CD4-positive, alpha-beta T cell (primary cell): ENCODE measurements at regions not wholly inside any gene's neighbourhood (a gene's known extent, or its start where the extent isn't known, plus 50 kb on each side); places are given as distances from the start of the nearest gene placed in this dataset.

Experiments used
- ATAC-seq: fragments of 200-7000 bp; cut with Tn5 transposase; one replicate; pipeline ENCODE4 v1.10.0; 2022; ENCODE audit warnings: mild to moderate bottlenecking; ENCODE audit not compliant: poor library complexity
- CTCF ChIA-PET: fragments of 350-600 bp; sonication (Branson Sonifier 250); formaldehyde crosslinking; loops from one replicate; lab custom pipeline; 2021; ENCODE audit warnings: antibody characterized with exemption, inconsistent platforms; lab: Charles Lee
- POLR2A ChIA-PET: fragments of 350-600 bp; sonication (Branson Sonifier 250); formaldehyde crosslinking; loops from one replicate; lab custom pipeline; 2021; ENCODE audit warnings: antibody characterized with exemption, inconsistent platforms; lab: Charles Lee
- DNase-seq, 14 experiments: peaks; one replicate each; pipeline ENCODE4 v3.0.0-alpha.2; 2013 to 2020; ENCODE audit warnings: mixed read lengths in 2 of 14
- H3K27ac ChIP-seq, 2 donors: one replicate each; pipeline versions ENCODE4 v1.5.1 to v1.7.0; 2013; ENCODE audit warnings: low read length in 2 of 2, low read depth in 1 of 2, mild to moderate bottlenecking in 1 of 2
- H3K27me3 ChIP-seq, 2 experiments: 1 replicate in 1 of 2; 2 replicates in 1 of 2; pipeline versions ENCODE4 v1.6.1 to v1.7.0; 2013; ENCODE audit warnings: low read length in 2 of 2, control low read depth in 1 of 2, mild to moderate bottlenecking in 1 of 2, moderate library complexity in 1 of 2; ENCODE audit not compliant: insufficient read depth in 2 of 2, control insufficient read depth in 1 of 2
- H3K36me3 ChIP-seq: one replicate; pipeline ENCODE4 v1.6.1; 2013; ENCODE audit warnings: low read length, control low read depth; ENCODE audit not compliant: insufficient read depth
- H3K4me1 ChIP-seq: one replicate; pipeline ENCODE4 v1.6.1; 2013; ENCODE audit warnings: low read length, control low read depth; ENCODE audit not compliant: insufficient read depth
- H3K4me3 ChIP-seq: one replicate; pipeline ENCODE4 v1.5.1; 2013; ENCODE audit warnings: mild to moderate bottlenecking, low read length, moderate library complexity
- H3K9me3 ChIP-seq, 2 experiments: 1 replicate in 1 of 2; 2 replicates in 1 of 2; pipeline versions ENCODE4 v1.6.1 to v1.7.0; 2013; ENCODE audit warnings: low read length in 2 of 2, mild to moderate bottlenecking in 2 of 2, control low read depth in 1 of 2, moderate library complexity in 1 of 2; ENCODE audit not compliant: control insufficient read depth in 1 of 2, insufficient read depth in 1 of 2
- H3K27ac Mint-ChIP-seq: one replicate; pipeline ENCODE4 v1.8.0; 2020; ENCODE audit warnings: mixed read lengths
- H3K27me3 Mint-ChIP-seq: one replicate; pipeline ENCODE4 v1.8.0; 2021; ENCODE audit warnings: mixed read lengths
- H3K36me3 Mint-ChIP-seq: one replicate; pipeline ENCODE4 v1.8.0; 2021; ENCODE audit warnings: low read depth, mixed read lengths
- H3K4me1 Mint-ChIP-seq: one replicate; pipeline ENCODE4 v1.8.0; 2021; ENCODE audit warnings: low read depth, mixed read lengths
- H3K4me3 Mint-ChIP-seq: one replicate; pipeline ENCODE4 v1.8.0; 2020; ENCODE audit warnings: mild to moderate bottlenecking, mixed read lengths
- H3K9me3 Mint-ChIP-seq: one replicate; pipeline ENCODE4 v1.8.0; 2020; ENCODE audit warnings: mixed read lengths
- CTCF ChIP-seq: fragments of 200-600 bp; IDR thresholded peaks from one replicate; pipeline ENCODE4 v1.8.0; 2022; ENCODE audit warnings: antibody characterized with exemption, mild to moderate bottlenecking
- intact Hi-C, 2 experiments: fragments of 100-400 bp; cut with DNase I in 1 of 2; cut with micrococcal nuclease in 1 of 2; formaldehyde crosslinking; loops; one replicate each; pipeline versions ENCODE4 v1.15.1 to v1.9.0; 2023 to 2025; cut with DNase I, micrococcal nuclease

- ATAC-seq (no peak), DNase-seq (no peak)
- Mint-ChIP-seq H3K4me3 (no peak overlapping the region), H3K27ac (no peak overlapping the region), H3K4me1 (no peaks in the 10 kb centered on the region), H3K9me3 (no peaks in the 10 kb centered on the region), H3K36me3 (no peaks in the 10 kb centered on the region), H3K27me3 (peaks cover 66% of the 10 kb centered on the region)
- no peaks in the 10 kb centered on the region for H3K4me1 ChIP-seq
- ChIA-PET POLR2A (no interaction called here), CTCF (no interaction called here)
- H3K27ac ChIP-seq: no peak overlapping the region
- no peak overlapping the region for H3K4me3 ChIP-seq
- H3K27me3 ChIP-seq: peaks cover 11 to 22% of the 10 kb centered on the region in 2 experiments
- no peaks in the 10 kb centered on the region for H3K36me3 ChIP-seq
- intact Hi-C loops: no loop called here
- H3K9me3 ChIP-seq: peaks cover 0 to 25% of the 10 kb centered on the region in 2 experiments
- no peak for TF ChIP-seq CTCF
Measured at GRCh38 chr17:79292501-79292900, 217.9 kb downstream of the ENGASE start.

- ChIA-PET POLR2A (no interaction called here), CTCF (no interaction called here)
- intact Hi-C loops: no loop called here
- Mint-ChIP-seq H3K4me1 (no peaks in the 10 kb centered on the region), H3K27me3 (peaks cover 63% of the 10 kb centered on the region), H3K36me3 (no peaks in the 10 kb centered on the region), H3K27ac (no peak overlapping the region), H3K4me3 (no peak overlapping the region), H3K9me3 (no peaks in the 10 kb centered on the region)
- TF ChIP-seq CTCF: no peak
- ATAC-seq (no peak), DNase-seq (no peak)
- Histone ChIP-seq H3K27me3 (peaks cover 7 to 18% of the 10 kb centered on the region in 2 experiments), H3K27ac (no peak overlapping the region), H3K9me3 (peaks cover 0 to 20% of the 10 kb centered on the region in 2 experiments), H3K4me1 (no peaks in the 10 kb centered on the region), H3K4me3 (no peak overlapping the region), H3K36me3 (no peaks in the 10 kb centered on the region)
Measured at GRCh38 chr17:79291391-79291790, 216.8 kb downstream of the ENGASE start.

- POLR2A ChIA-PET: no interaction called here
- no peak for TF ChIP-seq CTCF
- Mint-ChIP-seq H3K9me3 (no peaks in the 10 kb centered on the region), H3K4me1 (no peaks in the 10 kb centered on the region), H3K27me3 (peaks cover 67% of the 10 kb centered on the region), H3K4me3 (no peak overlapping the region), H3K27ac (no peak overlapping the region), H3K36me3 (no peaks in the 10 kb centered on the region)
- intact Hi-C loops: no loop called here
- Histone ChIP-seq H3K4me3 (no peak overlapping the region), H3K27me3 (peaks cover 7 to 16% of the 10 kb centered on the region in 2 experiments), H3K4me1 (no peaks in the 10 kb centered on the region), H3K27ac (no peak overlapping the region), H3K9me3 (peaks cover 0 to 20% of the 10 kb centered on the region in 2 experiments), H3K36me3 (no peaks in the 10 kb centered on the region)
- CTCF ChIA-PET: no interaction called here
- DNase-seq: no peak
- no peak for ATAC-seq
Measured at GRCh38 chr17:79290726-79291125, 216.1 kb downstream of the ENGASE start.
